ENCODE measurements at regions not wholly inside any gene's neighbourhood (a gene's known extent, or its start where the extent isn't known, plus 50 kb on each side); places are given as distances from the start of the nearest gene placed in this dataset.

DNA sequence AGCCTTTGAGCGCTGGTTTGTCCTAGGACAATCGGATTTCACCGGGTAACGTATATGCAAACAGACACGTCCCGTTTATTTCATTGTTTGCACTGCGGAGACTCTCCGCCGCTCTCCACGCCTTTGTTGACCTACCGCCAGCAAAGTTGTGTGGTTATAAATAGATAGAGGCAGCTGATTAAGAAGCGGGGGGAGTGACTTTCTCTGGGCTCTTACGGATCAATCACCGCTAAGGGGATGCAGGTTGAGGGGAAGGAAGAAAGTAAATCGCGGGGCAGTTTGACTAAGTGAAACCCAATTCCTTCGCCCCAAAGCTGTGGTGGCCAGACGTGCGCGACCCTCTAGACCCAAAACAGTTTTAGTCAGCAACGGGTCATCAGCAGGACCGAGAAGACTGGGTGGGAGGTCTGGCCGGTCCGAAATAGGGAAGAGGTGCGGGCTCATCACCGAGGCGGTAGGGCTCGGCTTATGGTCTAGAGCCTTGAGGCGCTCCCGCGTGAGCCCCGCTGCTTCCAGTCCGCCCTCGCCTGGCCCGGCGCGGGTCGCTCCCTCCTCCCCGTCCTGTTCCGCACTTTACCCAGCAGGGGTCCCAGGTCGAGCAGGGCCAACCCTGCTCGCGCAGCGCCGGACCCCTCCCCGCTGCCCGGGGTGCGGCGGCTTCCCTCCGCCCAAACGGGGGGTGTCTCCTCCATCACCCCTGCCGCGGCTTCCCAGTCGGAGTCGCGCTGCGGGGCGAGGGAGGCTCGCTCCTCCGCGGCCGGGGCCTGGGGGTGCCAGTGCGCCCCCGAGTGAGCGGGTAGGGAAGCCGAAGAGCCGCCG, 120.8 kb upstream of the RRP15 start (continued):
- no peak for TF ChIP-seq CSRNP3 (CRISPR knock-in tag; IDR thresholded peaks at IDR 0.05)
- TF ChIP-seq RARB (CRISPR knock-in tag; IDR thresholded peaks at IDR 0.05): no peak
- no peak for TF ChIP-seq ARNTL (CRISPR knock-in tag; IDR thresholded peaks at IDR 0.05; ENCODE audit: borderline replicate concordance, low read depth)
- no peak for TF ChIP-seq ZNF70 (CRISPR knock-in tag; IDR thresholded peaks at IDR 0.05)
- TF ChIP-seq GLIS3 (CRISPR knock-in tag; IDR thresholded peaks at IDR 0.05): no peak
- no peak for TF ChIP-seq BACH2 (CRISPR knock-in tag; IDR thresholded peaks at IDR 0.05; ENCODE audit: borderline replicate concordance)

DNA sequence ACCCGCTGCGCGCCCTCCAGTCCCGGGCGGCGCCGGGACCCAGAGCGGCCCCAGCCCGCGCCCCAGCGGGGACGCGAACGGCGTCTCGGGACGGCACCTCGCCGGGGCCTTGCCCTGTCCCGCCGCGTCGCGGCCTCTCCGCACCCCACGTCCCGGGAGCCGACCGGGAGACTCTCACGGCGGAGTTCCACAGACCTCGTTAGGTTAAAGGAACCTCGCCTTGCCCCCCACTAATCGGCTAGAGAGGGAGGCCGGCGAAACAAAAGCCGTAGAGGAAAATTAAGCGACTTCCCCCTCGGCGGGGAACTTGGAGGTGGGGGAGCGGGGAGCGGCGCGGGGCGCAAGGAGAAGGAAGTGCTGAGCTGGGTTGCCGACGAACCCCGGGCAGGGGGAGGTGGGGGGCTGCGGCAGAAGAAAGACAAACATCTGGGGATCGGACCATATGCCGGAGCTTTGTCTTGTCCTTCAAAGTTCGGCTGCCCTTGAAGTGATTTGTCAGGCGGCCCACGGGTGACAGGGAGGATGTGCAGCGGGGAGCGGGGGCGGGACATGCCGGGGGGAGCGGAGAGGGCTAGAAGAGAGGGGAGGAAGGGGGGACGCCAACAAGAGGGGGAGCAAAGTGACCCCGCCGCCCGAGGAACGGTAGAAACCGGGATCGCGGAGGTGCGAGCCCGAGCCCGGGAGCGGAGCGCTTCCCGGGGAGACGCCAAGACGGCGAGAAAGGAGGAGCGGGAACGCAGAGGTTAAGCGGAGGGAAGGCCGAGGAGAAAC, 120.0 kb upstream of the RRP15 start:
- TF ChIP-seq TCF4 (CRISPR knock-in tag; IDR thresholded peaks at IDR 0.05; ENCODE audit: borderline replicate concordance) (no peak), ZNF70 (CRISPR knock-in tag; IDR thresholded peaks at IDR 0.05) (no peak), PPARA (CRISPR knock-in tag; IDR thresholded peaks at IDR 0.05; ENCODE audit: borderline replicate concordance) (no peak), RARB (CRISPR knock-in tag; IDR thresholded peaks at IDR 0.05) (no peak), OSR1 (CRISPR knock-in tag; IDR thresholded peaks at IDR 0.05) (no peak), SNAI2 (CRISPR knock-in tag; IDR thresholded peaks at IDR 0.05) (no peak), ARNTL (CRISPR knock-in tag; IDR thresholded peaks at IDR 0.05; ENCODE audit: borderline replicate concordance, low read depth) (no peak), CSDC2 (CRISPR knock-in tag; IDR thresholded peaks at IDR 0.05) (no peak), ZFP30 (CRISPR knock-in tag; IDR thresholded peaks at IDR 0.05) (no peak), ISL1 (CRISPR knock-in tag; IDR thresholded peaks at IDR 0.05) (no peak), ZNF565 (CRISPR knock-in tag; conservative IDR thresholded peaks at IDR 0.05; ENCODE audit: low read depth) (no peak)
- TF ChIP-seq, protein P1, sequence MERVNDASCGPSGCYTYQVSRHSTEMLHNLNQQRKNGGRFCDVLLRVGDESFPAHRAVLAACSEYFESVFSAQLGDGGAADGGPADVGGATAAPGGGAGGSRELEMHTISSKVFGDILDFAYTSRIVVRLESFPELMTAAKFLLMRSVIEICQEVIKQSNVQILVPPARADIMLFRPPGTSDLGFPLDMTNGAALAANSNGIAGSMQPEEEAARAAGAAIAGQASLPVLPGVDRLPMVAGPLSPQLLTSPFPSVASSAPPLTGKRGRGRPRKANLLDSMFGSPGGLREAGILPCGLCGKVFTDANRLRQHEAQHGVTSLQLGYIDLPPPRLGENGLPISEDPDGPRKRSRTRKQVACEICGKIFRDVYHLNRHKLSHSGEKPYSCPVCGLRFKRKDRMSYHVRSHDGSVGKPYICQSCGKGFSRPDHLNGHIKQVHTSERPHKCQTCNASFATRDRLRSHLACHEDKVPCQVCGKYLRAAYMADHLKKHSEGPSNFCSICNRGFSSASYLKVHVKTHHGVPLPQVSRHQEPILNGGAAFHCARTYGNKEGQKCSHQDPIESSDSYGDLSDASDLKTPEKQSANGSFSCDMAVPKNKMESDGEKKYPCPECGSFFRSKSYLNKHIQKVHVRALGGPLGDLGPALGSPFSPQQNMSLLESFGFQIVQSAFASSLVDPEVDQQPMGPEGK (CRISPR knock-in tag; IDR thresholded peaks at IDR 0.05; ENCODE audit: borderline replicate concordance): no peak
- TF ChIP-seq, protein P2, sequence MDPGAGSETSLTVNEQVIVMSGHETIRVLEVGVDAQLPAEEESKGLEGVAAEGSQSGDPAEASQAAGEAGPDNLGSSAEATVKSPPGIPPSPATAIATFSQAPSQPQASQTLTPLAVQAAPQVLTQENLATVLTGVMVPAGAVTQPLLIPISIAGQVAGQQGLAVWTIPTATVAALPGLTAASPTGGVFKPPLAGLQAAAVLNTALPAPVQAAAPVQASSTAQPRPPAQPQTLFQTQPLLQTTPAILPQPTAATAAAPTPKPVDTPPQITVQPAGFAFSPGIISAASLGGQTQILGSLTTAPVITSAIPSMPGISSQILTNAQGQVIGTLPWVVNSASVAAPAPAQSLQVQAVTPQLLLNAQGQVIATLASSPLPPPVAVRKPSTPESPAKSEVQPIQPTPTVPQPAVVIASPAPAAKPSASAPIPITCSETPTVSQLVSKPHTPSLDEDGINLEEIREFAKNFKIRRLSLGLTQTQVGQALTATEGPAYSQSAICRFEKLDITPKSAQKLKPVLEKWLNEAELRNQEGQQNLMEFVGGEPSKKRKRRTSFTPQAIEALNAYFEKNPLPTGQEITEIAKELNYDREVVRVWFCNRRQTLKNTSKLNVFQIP (CRISPR knock-in tag; IDR thresholded peaks at IDR 0.05; ENCODE audit: borderline replicate concordance, low read depth): no peak
- peak; percentile 86 for ATAC-seq

- TF ChIP-seq ZNF565 (CRISPR knock-in tag; conservative IDR thresholded peaks at IDR 0.05; ENCODE audit: low read depth): no peak
- no peak for TF ChIP-seq CSRNP3 (CRISPR knock-in tag; IDR thresholded peaks at IDR 0.05)
- TF ChIP-seq ESRRG (CRISPR knock-in tag; IDR thresholded peaks at IDR 0.05): no peak
- no peak for TF ChIP-seq GLIS3 (CRISPR knock-in tag; IDR thresholded peaks at IDR 0.05)
- no peak for TF ChIP-seq CSDC2 (CRISPR knock-in tag; IDR thresholded peaks at IDR 0.05)
- TF ChIP-seq ZFP30 (CRISPR knock-in tag; IDR thresholded peaks at IDR 0.05): no peak
- TF ChIP-seq PPARA (CRISPR knock-in tag; IDR thresholded peaks at IDR 0.05; ENCODE audit: borderline replicate concordance): no peak
Measured at GRCh38 chr1:218165701-218166114, 119.4 kb upstream of the RRP15 start.

GRCh38 chr1:218166268-218166945, 118.7 kb upstream of the RRP15 start:
- ATAC-seq: no peak
- no peak for TF ChIP-seq PPARA (CRISPR knock-in tag; IDR thresholded peaks at IDR 0.05; ENCODE audit: borderline replicate concordance)
- TF ChIP-seq CSRNP3 (CRISPR knock-in tag; IDR thresholded peaks at IDR 0.05): no peak
- TF ChIP-seq ZNF565 (CRISPR knock-in tag; conservative IDR thresholded peaks at IDR 0.05; ENCODE audit: low read depth): no peak
- TF ChIP-seq, protein P3, sequence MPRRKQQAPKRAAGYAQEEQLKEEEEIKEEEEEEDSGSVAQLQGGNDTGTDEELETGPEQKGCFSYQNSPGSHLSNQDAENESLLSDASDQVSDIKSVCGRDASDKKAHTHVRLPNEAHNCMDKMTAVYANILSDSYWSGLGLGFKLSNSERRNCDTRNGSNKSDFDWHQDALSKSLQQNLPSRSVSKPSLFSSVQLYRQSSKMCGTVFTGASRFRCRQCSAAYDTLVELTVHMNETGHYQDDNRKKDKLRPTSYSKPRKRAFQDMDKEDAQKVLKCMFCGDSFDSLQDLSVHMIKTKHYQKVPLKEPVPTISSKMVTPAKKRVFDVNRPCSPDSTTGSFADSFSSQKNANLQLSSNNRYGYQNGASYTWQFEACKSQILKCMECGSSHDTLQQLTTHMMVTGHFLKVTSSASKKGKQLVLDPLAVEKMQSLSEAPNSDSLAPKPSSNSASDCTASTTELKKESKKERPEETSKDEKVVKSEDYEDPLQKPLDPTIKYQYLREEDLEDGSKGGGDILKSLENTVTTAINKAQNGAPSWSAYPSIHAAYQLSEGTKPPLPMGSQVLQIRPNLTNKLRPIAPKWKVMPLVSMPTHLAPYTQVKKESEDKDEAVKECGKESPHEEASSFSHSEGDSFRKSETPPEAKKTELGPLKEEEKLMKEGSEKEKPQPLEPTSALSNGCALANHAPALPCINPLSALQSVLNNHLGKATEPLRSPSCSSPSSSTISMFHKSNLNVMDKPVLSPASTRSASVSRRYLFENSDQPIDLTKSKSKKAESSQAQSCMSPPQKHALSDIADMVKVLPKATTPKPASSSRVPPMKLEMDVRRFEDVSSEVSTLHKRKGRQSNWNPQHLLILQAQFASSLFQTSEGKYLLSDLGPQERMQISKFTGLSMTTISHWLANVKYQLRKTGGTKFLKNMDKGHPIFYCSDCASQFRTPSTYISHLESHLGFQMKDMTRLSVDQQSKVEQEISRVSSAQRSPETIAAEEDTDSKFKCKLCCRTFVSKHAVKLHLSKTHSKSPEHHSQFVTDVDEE (CRISPR knock-in tag; IDR thresholded peaks at IDR 0.05): no peak
- TF ChIP-seq CSDC2 (CRISPR knock-in tag; IDR thresholded peaks at IDR 0.05): no peak
- no peak for TF ChIP-seq ISL1 (CRISPR knock-in tag; IDR thresholded peaks at IDR 0.05)
- no peak for TF ChIP-seq ZC3H10 (CRISPR knock-in tag; IDR thresholded peaks at IDR 0.05)
- no peak for TF ChIP-seq ZFP30 (CRISPR knock-in tag; IDR thresholded peaks at IDR 0.05)
- no peak for TF ChIP-seq ESRRG (CRISPR knock-in tag; IDR thresholded peaks at IDR 0.05)
- TF ChIP-seq ZNF70 (CRISPR knock-in tag; IDR thresholded peaks at IDR 0.05): no peak
- no peak for TF ChIP-seq OSR1 (CRISPR knock-in tag; IDR thresholded peaks at IDR 0.05)
- TF ChIP-seq ZNF8 (CRISPR knock-in tag; IDR thresholded peaks at IDR 0.05): no peak
- no peak for TF ChIP-seq GLIS3 (CRISPR knock-in tag; IDR thresholded peaks at IDR 0.05)

More at GRCh38 chr1:218165701-218166114, 119.4 kb upstream of the RRP15 start:
- no peak; the same call in 1 of the 3 replicates for ATAC-seq

Measured in SK-N-SH treated with all-trans-retinoic acid at 6 μM for 48 hours (cell line).